UCSD-AML1 (cell line): ENCODE measurements at regions not wholly inside any gene's neighbourhood (a gene's known extent, or its start where the extent isn't known, plus 50 kb on each side); places are given as distances from the start of the nearest gene placed in this dataset.

Experiments used
- DNase-seq: peaks from one replicate; lab custom pipeline; 2025; ENCODE audit not compliant: unreplicated experiment; lab: John Stamatoyannopoulos, UW

- DNase-seq: no peak
Measured at GRCh38 chr5:135140446-135141204, 106.6 kb upstream of the PITX1 start.

- DNase-seq: no peak
Measured at GRCh38 chr5:135139381-135140134, 105.5 kb upstream of the PITX1 start.

GRCh38 chr5:135138116-135138850 is 104.3 kb upstream of the PITX1 start:
- DNase-seq: no peak

- no peak for DNase-seq
Measured at GRCh38 chr5:135137146-135137915, 103.3 kb upstream of the PITX1 start.

DNA sequence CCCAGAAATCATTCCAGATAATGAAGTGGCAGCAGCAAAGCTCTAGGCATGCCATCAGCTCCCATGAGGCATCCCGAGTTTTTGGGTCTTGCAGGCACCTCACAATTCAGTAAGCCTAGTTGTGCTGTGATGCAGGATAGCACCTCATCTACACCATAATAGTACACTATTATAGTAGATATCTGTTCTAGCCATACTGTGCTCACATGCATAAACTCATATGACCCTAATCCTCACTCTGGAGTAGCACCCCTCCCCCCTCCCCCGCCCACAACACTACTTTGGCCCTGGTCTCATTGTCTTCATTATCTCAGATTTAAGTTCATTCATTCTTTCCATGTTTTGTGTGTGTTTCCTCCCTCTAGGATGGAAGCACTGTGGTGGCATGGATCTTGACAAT is 102.5 kb upstream of the PITX1 start:
- no peak for DNase-seq

GRCh38 chr5:135135530-135136226 is 101.7 kb upstream of the PITX1 start:
- DNase-seq: no peak

DNA sequence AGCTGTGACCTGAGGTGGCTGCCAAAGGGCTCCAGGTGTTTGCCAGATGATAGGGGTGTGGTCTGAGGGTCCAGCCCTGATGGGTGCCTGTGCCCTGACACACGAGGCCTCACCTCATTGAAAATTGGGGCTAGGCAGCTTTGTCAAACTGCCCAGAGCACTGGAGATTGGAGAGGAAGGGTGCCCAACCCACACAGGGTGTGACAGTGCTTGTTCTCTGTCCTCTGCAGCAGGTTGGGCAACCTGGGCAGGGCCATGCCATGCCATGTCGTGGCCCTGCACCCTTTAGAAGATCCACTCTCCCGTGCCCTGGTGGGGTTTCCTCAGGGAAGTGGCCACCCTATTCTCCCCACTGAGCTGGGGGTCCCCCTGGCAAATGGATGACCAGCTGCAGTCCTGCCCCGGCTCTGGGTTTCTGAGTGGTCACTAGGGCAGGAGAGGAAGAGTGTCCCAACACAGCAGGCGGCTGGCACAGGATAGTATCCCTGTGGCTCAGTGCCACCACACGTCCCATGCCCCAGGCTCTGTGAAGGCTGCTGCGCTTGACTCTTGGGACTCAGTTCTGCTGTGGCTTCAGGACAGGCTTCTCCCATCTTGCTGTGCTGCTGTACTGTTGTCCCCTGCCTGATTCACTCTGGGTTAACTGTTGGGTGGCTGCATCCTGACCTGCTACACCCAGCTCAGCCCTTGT is 100.8 kb upstream of the PITX1 start:
- DNase-seq: no peak

DNA sequence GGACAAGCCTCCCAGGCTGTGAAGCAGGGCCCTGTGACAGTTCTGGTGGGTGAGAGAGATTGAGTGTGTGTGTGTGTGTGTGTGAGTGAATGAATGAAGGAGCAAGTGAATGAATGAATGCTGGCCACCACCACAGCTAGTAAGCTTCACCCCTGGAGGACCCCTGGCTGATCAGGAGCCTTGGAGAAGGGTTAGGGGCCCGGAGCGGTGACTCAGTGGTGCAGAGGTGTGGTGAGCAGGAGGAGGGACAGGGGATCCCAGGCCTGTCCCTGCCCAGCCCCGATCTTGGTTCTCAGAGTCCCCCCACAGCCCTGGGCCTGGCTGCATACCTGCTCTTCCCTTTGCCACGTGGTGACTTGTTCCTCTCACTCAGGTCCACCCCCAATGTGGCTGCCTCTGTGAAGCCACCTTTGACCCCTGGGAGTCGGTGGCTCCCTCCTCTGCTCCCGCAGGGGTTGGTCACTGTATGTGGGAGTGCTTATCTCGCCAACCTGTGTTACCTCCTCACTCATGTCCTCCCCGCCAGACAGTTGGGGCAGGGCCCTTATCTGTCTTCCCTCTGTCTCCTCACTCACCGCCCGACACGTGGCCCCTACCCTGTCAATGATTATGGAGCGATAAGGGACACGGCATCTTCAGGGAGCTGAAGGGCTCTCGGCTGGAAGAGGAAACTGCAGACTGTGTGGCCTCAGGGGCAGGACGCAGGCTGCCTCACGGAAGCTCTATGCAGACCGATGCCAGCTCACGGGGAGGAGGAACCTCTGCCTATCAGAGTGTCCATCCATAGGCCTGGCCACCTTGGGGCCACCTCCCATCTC is 99.9 kb upstream of the PITX1 start:
- DNase-seq: no peak

GRCh38 chr5:135133181-135133580 is 99.2 kb upstream of the PITX1 start:
- no peak for DNase-seq

DNA sequence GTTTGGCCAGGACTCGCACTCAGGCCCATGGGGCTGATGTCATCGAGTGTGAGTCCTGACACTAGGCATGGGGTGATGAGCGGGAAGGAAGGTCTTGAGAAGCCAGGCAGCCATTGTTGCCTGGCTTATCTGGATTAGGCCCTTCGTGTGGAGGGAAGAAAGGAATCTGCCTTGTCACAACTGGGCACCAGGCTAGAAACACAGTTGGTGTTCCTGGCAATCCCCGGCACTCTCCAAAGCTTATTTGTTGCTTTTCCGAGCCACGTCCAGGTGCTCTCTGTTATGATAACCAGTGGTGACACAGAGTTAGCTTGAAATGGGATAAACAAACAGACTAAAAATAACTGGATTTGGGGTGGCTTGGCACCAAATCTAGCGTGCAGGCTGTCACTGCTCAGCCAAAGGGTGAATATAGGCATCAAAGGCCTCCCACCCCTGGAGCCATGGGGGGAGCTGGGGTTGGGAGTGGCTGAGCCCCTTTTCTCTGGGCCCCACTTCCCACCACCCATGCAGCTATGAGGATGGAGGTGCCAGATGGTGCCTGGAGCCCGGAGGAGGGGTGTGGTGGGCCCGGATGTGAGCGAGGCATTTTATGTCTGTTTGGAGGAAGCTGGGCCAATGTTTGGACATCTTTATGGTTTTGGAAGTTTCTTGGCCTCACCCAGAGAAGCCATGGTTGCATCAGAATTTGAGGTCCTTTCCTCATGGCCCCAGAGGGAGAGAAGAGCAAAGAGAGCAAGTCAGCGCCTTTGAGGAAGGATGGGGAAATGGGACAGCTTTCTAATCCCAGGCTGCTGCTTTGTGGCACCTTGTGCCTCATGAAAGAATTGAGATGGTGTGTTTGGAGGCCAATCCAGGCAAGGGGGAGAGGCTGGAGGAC is 98.0 kb upstream of the PITX1 start:
- no peak for DNase-seq

DNA sequence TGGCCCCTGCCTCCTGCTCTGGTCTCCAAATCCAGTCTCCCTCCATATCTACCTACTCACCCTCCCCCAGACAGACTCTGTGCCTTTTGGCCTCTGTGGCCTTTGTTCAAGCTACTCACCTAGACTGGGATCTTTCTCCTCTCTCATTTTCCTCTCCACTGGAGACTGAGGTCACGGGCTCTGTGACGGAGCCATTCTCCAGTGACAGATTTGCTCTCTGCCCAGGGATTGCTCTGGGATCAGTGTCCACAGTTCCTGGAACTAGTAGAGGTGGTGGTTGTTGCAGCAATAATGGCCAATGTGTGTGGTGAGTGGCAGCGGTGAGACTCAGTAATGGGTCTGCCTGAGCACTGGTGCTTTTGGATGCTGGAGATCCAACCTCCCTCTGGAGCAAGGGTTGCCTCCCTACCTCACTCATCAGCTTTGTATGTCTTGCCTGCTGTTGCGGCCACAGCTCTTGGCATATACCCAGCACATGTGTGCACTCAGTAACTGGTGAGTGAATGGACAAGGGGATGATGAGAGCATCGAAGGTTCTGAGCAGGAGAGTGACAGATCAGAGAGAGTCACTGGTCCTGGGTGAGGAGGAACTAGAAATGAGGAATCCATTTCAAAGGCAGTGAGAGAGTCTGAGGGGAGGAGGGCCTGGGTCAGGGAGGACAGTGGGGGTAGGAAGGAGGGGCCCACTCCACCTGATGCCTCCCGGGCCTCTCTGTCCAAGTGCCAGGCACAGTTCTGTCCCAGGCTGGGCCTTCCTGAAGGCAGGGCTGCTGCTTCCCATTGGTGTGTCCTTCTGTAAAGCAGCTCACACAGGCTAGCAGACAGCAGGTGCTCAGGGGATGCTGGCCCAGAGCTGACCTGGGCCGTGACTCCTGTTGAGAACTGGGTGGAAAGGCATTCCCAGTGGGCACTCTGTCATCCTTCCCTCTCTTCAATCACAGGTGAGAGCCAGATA is 96.5 kb upstream of the PITX1 start:
- DNase-seq: no peak

DNA sequence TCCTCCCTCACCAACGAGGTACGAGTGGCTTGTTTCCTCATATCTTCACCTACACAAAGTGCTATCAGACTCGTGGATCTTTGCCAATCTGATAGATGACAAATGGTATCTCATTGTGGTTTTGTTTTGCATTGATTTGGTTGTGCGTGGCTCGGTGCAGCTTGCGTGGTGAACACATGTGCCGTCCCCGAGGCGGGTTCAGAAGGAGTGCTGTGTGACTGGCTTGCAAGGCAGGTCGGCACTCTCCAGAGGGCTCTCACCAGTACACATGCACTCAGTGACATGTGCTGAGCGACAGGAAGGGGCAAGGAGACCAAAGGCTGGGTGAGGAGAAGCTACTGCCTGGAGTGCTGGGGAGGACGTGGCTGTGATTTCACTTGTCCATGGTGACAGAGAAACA is 95.3 kb upstream of the PITX1 start:
- DNase-seq: no peak

- DNase-seq: no peak
Measured at GRCh38 chr5:135128361-135128760, 94.3 kb upstream of the PITX1 start.

DNA sequence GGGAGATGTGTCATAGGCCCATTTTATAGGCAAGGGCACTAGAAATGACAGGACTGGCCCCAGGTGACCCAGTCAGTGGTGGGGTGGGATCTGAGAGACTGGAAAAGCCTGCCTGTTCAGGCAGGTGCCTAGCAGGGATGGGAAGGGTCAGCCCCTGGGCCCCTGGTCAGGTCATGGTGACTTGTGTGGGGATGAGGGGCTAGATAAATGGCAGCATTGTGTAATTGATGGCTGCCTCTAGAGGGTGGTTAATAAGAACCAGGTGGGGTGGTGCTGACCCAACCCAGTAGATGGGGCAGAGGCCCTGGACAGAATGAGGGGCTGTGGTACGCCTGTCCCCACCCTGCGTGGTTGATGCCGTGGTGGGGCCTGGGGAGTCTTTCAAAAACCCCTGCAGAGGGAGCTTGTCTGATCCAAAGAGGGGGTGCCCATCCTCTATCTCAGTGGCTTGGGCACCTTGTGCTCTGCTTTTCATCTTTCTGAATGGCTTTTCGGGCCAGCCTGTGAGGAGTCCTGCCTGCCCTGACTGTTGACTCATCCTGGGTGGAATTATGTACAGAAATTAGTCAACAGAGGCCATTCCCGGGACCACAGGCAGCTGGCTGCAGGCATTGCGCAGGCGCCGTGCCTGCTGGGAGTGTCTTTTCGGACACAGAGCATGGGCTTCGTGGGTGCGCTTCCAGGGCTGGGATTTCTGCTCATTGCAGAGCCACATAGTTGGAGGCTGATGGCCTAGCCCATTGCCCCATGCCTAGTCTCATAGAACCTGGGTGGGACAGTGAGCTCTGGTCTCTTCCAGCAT is 93.6 kb upstream of the PITX1 start:
- DNase-seq: no peak

DNA sequence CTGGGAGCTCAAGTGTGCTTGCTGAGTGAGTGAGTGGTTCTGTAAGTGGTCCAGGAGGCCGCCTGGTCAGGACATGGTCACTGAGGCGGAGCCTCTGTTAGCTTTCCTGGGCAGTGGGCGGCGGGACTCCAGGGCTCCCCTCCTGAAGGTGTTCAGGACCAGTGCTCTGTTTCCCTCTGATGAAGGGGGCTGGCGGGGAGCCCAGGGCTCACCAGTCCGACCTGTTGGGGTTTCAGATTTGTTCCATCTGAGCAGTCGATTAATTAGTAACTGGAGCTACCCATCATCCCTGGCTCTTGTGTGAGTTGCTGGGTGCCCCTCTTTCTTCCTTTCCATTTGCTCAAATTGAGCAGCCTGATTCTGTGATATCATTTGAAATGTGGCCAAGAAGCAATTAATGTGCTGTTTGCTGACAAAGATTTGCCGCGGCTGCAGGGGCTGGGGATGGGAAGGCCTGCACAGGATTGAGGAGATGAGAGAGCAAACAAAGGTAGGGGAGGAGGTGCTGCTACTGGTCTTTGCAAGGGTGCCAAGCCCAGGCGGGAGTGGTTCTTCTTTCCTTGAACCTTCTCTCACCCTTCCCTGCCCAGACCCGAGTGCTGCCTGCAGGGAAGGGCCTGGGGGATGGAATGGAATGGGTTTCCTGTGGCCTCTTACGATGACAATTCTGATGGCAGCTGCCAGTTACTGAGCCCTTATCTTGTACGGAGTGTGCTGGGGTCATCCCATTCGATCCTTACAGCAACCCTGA is 92.8 kb upstream of the PITX1 start:
- no peak for DNase-seq
